NK-92 treated with Interleukin-12 subunit alpha and Interleukin-12 subunit beta, amount 100 ng/mL, for 24 hours (cell line): ENCODE measurements at regions not wholly inside any gene's neighbourhood (a gene's known extent, or its start where the extent isn't known, plus 50 kb on each side); places are given as distances from the start of the nearest gene placed in this dataset.

Source experiments
- DNase-seq: peaks from one replicate; lab custom pipeline; 2025; lab: John Stamatoyannopoulos, UW

- no peak for DNase-seq
Observed at GRCh38 chrX:39809331-39809730, 288.4 kb downstream of the BCOR start.

DNA sequence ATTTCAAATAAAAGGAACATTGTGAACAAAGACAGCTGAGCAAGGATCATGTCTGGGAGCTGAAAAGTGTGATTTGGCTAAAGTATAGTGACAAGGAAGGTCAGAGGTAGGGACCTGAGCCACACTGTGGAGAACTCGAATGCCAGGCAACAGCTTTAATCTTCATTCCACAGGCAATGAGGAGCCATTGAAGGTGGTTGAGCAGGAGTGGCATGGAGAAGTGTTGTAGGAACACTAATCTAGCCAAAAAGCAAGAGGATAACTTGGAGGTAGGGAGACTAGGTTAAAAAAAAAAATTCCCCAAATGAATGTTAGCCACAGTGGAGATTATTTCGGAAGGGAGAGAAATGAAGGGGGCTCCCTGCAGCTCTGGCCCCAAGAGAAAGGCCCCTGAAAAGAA lies 286.9 kb downstream of the BCOR start:
- DNase-seq: no peak

GRCh38 chrX:39811376-39811775 lies 286.4 kb downstream of the BCOR start:
- DNase-seq: no peak

- DNase-seq: no peak
Observed at GRCh38 chrX:39813631-39814277, 284.0 kb downstream of the BCOR start.

GRCh38 chrX:39814391-39814790 lies 283.4 kb downstream of the BCOR start:
- DNase-seq: no peak

- no peak for DNase-seq
Observed at GRCh38 chrX:39815631-39816030, 282.1 kb downstream of the BCOR start.

- no peak for DNase-seq
Observed at GRCh38 chrX:39816871-39817731, 280.7 kb downstream of the BCOR start.

DNA sequence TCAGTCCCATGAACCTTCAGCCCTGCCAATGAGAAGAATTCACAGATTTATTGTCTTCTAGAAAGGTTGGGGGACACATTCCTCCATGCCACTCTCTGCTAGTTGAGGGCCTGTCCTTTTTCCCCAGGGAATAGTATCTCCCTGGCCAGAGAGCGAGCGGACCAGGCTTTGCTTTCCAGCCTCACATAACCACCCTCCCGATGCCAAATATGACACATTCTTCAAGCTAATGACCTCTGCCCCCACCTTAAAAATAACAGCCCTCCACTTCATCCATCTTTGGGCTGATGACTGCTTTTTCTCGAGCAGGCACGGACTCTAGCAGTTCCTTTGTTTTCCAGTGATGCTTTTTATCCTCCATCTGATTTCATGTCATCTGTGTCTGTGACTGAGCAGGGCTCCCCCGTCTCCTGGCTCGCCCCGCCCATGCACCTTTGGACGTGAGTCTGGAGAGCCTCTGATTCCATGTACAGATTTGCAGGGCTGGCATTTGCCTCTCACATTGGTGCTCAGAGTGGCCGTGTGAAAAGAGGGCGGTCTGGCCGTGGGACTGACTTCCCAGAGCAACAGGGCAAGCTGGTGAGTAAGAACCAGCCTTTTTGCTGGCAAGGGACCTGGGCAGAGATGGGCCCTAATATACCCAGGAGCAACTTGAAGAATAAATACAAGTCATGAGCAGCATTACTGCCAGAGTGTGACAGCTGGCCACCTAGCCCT lies 279.8 kb downstream of the BCOR start:
- no peak for DNase-seq

DNA sequence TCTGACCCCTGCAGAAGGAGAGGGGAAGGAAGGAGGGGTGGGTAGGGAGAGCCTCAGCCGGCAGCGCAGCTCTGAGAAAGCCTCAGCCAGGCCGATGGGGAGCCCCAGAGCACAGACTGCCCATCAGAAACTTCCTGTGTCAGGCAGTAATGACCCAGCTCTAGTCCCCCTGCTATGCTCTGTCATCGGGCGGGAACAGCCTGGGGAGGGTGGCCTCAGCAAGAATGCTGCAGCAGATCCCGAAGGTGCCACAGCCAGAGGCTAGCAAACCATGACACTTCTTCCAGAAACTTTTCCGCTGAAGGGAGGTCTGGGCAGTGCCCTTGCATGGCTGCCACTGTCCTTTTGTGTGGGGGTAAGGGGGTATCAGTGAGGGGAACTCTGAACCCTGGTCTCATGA lies 279.0 kb downstream of the BCOR start:
- DNase-seq: no peak

GRCh38 chrX:39819921-39820849 lies 277.6 kb downstream of the BCOR start:
- no peak for DNase-seq

GRCh38 chrX:39820938-39821708 lies 276.6 kb downstream of the BCOR start:
- DNase-seq: no peak

- DNase-seq: no peak
Observed at GRCh38 chrX:39821709-39822095, 276.1 kb downstream of the BCOR start.

- no peak for DNase-seq
Observed at GRCh38 chrX:39822133-39822748, 275.5 kb downstream of the BCOR start.

- DNase-seq: no peak
Observed at GRCh38 chrX:39823424-39823823, 274.3 kb downstream of the BCOR start.

DNA sequence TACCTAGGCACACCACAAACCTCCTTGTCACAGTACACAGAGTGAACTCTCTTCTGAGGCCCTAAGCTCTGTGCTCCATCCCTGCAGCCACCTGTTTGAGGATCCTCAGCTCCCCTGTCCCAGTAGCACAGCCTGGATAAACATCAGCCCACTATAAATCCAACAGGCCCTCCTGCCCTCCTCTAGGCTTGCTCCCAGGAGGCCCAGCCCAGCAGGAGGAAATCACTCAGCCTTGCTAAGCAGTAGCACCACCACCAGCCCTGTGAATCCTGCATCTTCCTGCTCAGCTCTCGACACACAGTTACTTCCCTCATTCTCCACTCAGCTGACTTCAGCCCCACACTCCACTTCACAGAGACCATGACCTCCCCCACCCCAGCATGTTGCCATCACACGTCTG lies 273.9 kb downstream of the BCOR start:
- DNase-seq: no peak

GRCh38 chrX:39826813-39827543 lies 270.8 kb downstream of the BCOR start:
- DNase-seq: no peak

DNA sequence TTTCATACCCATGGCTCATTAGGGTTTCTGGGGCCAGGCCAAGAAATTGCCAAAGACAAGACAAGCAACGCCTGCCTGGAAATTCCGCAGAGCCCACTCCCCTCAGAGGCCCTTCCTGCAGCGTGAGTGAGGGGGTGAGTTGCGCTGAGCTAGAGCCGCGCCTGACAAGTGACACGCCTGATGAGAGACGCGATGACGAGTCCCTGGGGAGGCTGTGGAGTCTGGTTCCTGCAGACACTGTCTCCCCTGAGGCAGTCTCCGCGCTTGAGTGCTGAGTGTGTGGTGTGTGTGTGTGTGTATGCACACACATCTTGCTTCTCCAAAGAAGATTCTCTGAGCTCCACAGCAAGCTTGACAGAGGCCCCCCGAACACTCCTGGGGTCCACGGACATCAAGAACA lies 269.8 kb downstream of the BCOR start:
- no peak for DNase-seq

DNA sequence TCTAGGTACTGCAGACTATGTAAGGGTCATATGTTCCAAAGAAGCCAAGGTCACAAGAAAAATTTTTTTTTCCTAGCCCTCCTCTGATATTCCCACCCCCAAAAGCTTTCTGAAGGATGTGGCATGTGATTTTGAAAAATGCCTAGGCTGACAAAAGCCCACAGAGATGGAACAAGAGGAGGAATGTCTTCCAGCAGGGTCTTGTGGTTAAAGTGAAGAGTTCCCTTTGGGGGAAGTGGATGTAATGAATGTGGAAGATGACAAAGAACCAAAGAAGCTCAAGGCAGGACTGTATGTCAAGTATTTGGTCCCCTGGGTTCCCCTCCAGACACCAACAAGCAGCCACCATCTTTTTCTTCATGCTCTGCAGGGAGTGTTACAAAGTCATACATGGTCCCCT lies 268.8 kb downstream of the BCOR start:
- DNase-seq: no peak

- no peak for DNase-seq
Observed at GRCh38 chrX:39829965-39830364, 267.8 kb downstream of the BCOR start.

GRCh38 chrX:39830414-39830813 lies 267.3 kb downstream of the BCOR start:
- DNase-seq: no peak
